Mesenchymal stem cell (in vitro differentiated cells and primary cell): ENCODE measurements at regions not wholly inside any gene's neighbourhood (a gene's known extent, or its start where the extent isn't known, plus 50 kb on each side); places are given as distances from the start of the nearest gene placed in this dataset.
"Not testable (repeated sequence)": the region's sequence is repeated elsewhere in the genome, so short reads cannot be mapped to it uniquely, and the experiment has no call there.

ENCODE experiments used
- DNase-seq: peaks from one replicate; pipeline ENCODE4 v3.0.0-alpha.2; 2013
- H2AFZ ChIP-seq: one replicate; pipeline ENCODE4 v1.6.1; 2013; ENCODE audit warnings: low read depth, mild to moderate bottlenecking, control low read depth, inconsistent platforms, low read length, moderate library complexity
- H2AK5ac ChIP-seq: 2 replicates; pipeline ENCODE4 v1.6.1; 2013; ENCODE audit warnings: low read length, moderate library complexity, mild to moderate bottlenecking, inconsistent platforms; ENCODE audit not compliant: severe bottlenecking
- H2BK120ac ChIP-seq: one replicate; pipeline ENCODE4 v1.6.1; 2013; ENCODE audit warnings: low read depth, mild to moderate bottlenecking, inconsistent platforms, low read length, moderate library complexity
- H2BK12ac ChIP-seq, 2 experiments: one replicate each; pipeline ENCODE4 v1.6.1; 2013; ENCODE audit warnings: inconsistent platforms in 2 of 2, low read length in 2 of 2, mild to moderate bottlenecking in 2 of 2, moderate library complexity in 2 of 2, control low read depth in 1 of 2
- H2BK15ac ChIP-seq: one replicate; pipeline ENCODE4 v1.6.1; 2013; ENCODE audit warnings: mild to moderate bottlenecking, low read depth, inconsistent platforms; ENCODE audit not compliant: poor library complexity, severe bottlenecking
- H2BK5ac ChIP-seq: 2 replicates; pipeline ENCODE4 v1.6.1; 2013; ENCODE audit warnings: low read depth, mild to moderate bottlenecking, low read length, control low read depth, inconsistent platforms; ENCODE audit not compliant: poor library complexity, severe bottlenecking
- H3K14ac ChIP-seq, 2 experiments: one replicate each; pipeline ENCODE4 v1.6.1; 2013; ENCODE audit warnings: inconsistent platforms in 2 of 2, low read length in 2 of 2, control low read depth in 1 of 2, mild to moderate bottlenecking in 1 of 2, moderate library complexity in 1 of 2
- H3K18ac ChIP-seq, 2 experiments: one replicate each; pipeline ENCODE4 v1.6.1; 2013; ENCODE audit warnings: inconsistent platforms in 2 of 2, low read length in 2 of 2, control low read depth in 1 of 2, low read depth in 1 of 2, mild to moderate bottlenecking in 1 of 2
- H3K23ac ChIP-seq, 2 experiments: one replicate each; pipeline ENCODE4 v1.6.1; 2013; ENCODE audit warnings: inconsistent platforms in 2 of 2, low read length in 2 of 2, mild to moderate bottlenecking in 2 of 2, moderate library complexity in 2 of 2, control low read depth in 1 of 2
- H3K27ac ChIP-seq: 2 replicates; pipeline ENCODE4 v1.5.1; 2013; ENCODE audit warnings: mild to moderate bottlenecking, moderate library complexity, low read length, control low read depth, inconsistent platforms; ENCODE audit not compliant: poor library complexity, severe bottlenecking
- H3K27me3 ChIP-seq, 2 experiments: 2 replicates each; pipeline versions ENCODE4 v1.6.1 to v1.7.0; 2013; ENCODE audit warnings: low read length in 2 of 2, mild to moderate bottlenecking in 2 of 2, moderate library complexity in 2 of 2, control low read depth in 1 of 2, inconsistent platforms in 1 of 2; ENCODE audit not compliant: control insufficient read depth in 1 of 2, insufficient read depth in 1 of 2
- H3K36me3 ChIP-seq, 2 experiments: 2 replicates each; pipeline versions ENCODE4 v1.6.1 to v1.7.0; 2013; ENCODE audit warnings: low read length in 2 of 2, control low read depth in 1 of 2, inconsistent platforms in 1 of 2, low read depth in 1 of 2, mild to moderate bottlenecking in 1 of 2; ENCODE audit not compliant: insufficient read depth in 2 of 2, control insufficient read depth in 1 of 2
- H3K4ac ChIP-seq, 2 experiments: one replicate each; pipeline ENCODE4 v1.6.1; 2013; ENCODE audit warnings: inconsistent platforms in 2 of 2, low read length in 2 of 2, mild to moderate bottlenecking in 2 of 2, moderate library complexity in 2 of 2, control low read depth in 1 of 2, low read depth in 1 of 2
- H3K4me1 ChIP-seq: 2 replicates; pipeline ENCODE4 v1.6.1; 2013; ENCODE audit warnings: low read depth, low read length, control low read depth; ENCODE audit not compliant: control insufficient read depth, insufficient read depth
- H3K4me2 ChIP-seq: 2 replicates; pipeline ENCODE4 v1.6.1; 2013; ENCODE audit warnings: low read length, mild to moderate bottlenecking, inconsistent platforms; ENCODE audit not compliant: poor library complexity, severe bottlenecking
- H3K4me3 ChIP-seq, 2 experiments: 2 replicates each; pipeline versions ENCODE4 v1.5.1 to v1.7.0; 2013; ENCODE audit warnings: low read length in 2 of 2, mild to moderate bottlenecking in 2 of 2, control low read depth in 1 of 2, low read depth in 1 of 2; ENCODE audit not compliant: insufficient read depth in 1 of 2
- H3K79me1 ChIP-seq: replicated peaks from 2 replicates; pipeline ENCODE4 v1.6.1; 2013; ENCODE audit warnings: mild to moderate bottlenecking, control low read depth, low read length, inconsistent platforms; ENCODE audit not compliant: poor library complexity, severe bottlenecking
- H3K9ac ChIP-seq: 2 replicates; pipeline ENCODE4 v1.7.0; 2013; ENCODE audit warnings: mild to moderate bottlenecking, low read length, moderate library complexity
- H3K9me3 ChIP-seq: 2 replicates; pipeline ENCODE4 v1.7.0; 2013; ENCODE audit warnings: mild to moderate bottlenecking, low read length; ENCODE audit not compliant: control insufficient read depth
- H4K8ac ChIP-seq: one replicate; pipeline ENCODE4 v1.6.1; 2013; ENCODE audit warnings: inconsistent platforms, mild to moderate bottlenecking, low read length, moderate library complexity
- H4K91ac ChIP-seq: one replicate; pipeline ENCODE4 v1.6.1; 2013; ENCODE audit warnings: mild to moderate bottlenecking, low read length, inconsistent platforms
- WGBS: methylation state at CpG from one replicate; pipeline ENCODE4 v1.1.7; 2013; ENCODE audit warnings: mixed read lengths; 5-methylcytosine and 5-hydroxymethylcytosine counted together

GRCh38 chr2:88986721-88987330 is 295.4 kb downstream of the RPIA start:
- H2BK120ac ChIP-seq, H3K14ac ChIP-seq, H2AFZ ChIP-seq, H3K9ac ChIP-seq, H2BK5ac ChIP-seq, DNase-seq, H3K18ac ChIP-seq, H3K4me3 ChIP-seq, H3K23ac ChIP-seq, H2AK5ac ChIP-seq, H3K27me3 ChIP-seq, H3K36me3 ChIP-seq, H3K27ac ChIP-seq, H2BK12ac ChIP-seq, H2BK15ac ChIP-seq, H3K4me1 ChIP-seq, H4K91ac ChIP-seq, H3K9me3 ChIP-seq, H3K79me1 ChIP-seq, H3K4ac ChIP-seq, H3K4me2 ChIP-seq, H4K8ac ChIP-seq: not testable (repeated sequence)
- WGBS = 34% methylated on average over 3 of the region's 4 CpGs

GRCh38 chr2:88988617-88989016 is 297.1 kb downstream of the RPIA start:
- not testable (repeated sequence) for H3K14ac ChIP-seq, H4K8ac ChIP-seq, H2BK12ac ChIP-seq, H3K4me3 ChIP-seq, H3K4me2 ChIP-seq, H2AFZ ChIP-seq, DNase-seq, H3K18ac ChIP-seq, H3K27ac ChIP-seq, H2BK5ac ChIP-seq, H3K36me3 ChIP-seq, H3K23ac ChIP-seq, H2BK120ac ChIP-seq, H3K9me3 ChIP-seq, H3K9ac ChIP-seq, H2AK5ac ChIP-seq, H4K91ac ChIP-seq, H3K4me1 ChIP-seq, H3K79me1 ChIP-seq, H3K4ac ChIP-seq, H3K27me3 ChIP-seq, H2BK15ac ChIP-seq

- not testable (repeated sequence) for H3K14ac ChIP-seq, H4K91ac ChIP-seq, H3K4ac ChIP-seq, H2BK15ac ChIP-seq, H3K36me3 ChIP-seq, H3K27me3 ChIP-seq, H3K4me3 ChIP-seq, H3K4me1 ChIP-seq, H3K23ac ChIP-seq, H3K18ac ChIP-seq, DNase-seq, H4K8ac ChIP-seq, H3K9me3 ChIP-seq, H2AK5ac ChIP-seq, H3K9ac ChIP-seq, H2BK120ac ChIP-seq, H2BK12ac ChIP-seq, H2AFZ ChIP-seq, H3K4me2 ChIP-seq, H3K27ac ChIP-seq, H3K79me1 ChIP-seq, H2BK5ac ChIP-seq
- WGBS = 84% methylated on average over 3 of the region's 3 CpGs
Measured at GRCh38 chr2:88992819-88993218, 301.3 kb downstream of the RPIA start.

GRCh38 chr2:88994856-88995255 is 303.4 kb downstream of the RPIA start:
- not testable (repeated sequence) for H2BK15ac ChIP-seq, H3K27ac ChIP-seq, H3K27me3 ChIP-seq, H3K4me3 ChIP-seq, H3K36me3 ChIP-seq, H2BK12ac ChIP-seq, H3K23ac ChIP-seq, H2BK120ac ChIP-seq, H3K18ac ChIP-seq, H2BK5ac ChIP-seq, H3K4me2 ChIP-seq, H3K14ac ChIP-seq, H3K79me1 ChIP-seq, H3K4me1 ChIP-seq, H2AFZ ChIP-seq, H2AK5ac ChIP-seq, H3K9me3 ChIP-seq, H3K4ac ChIP-seq, H4K8ac ChIP-seq, DNase-seq, H3K9ac ChIP-seq, H4K91ac ChIP-seq
- WGBS = no CpG with 5 or more reads among the region's 1 CpG
